Upper lobe of right lung (tissue), 1 donor: ENCODE measurements at regions not wholly inside any gene's neighbourhood (a gene's known extent, or its start where the extent isn't known, plus 50 kb on each side); places are given as distances from the start of the nearest gene placed in this dataset.
"Not testable (repeated sequence)": the region's sequence is repeated elsewhere in the genome, so short reads cannot be mapped to it uniquely, and the experiment has no call there.

Experiments
- ATAC-seq: fragments of 200-7000 bp; cut with Tn5 transposase; one replicate; pipeline ENCODE4 v1.9.1; 2020; ENCODE audit warnings: mild to moderate bottlenecking, moderate library complexity
- DNase-seq: peaks from one replicate; pipeline ENCODE4 v3.0.0-alpha.2; 2020
- H3K27ac ChIP-seq: fragments of 200-600 bp; one replicate; pipeline ENCODE4 v1.8.0; 2022
- H3K27me3 ChIP-seq: fragments of 200-600 bp; one replicate; pipeline ENCODE4 v1.8.0; 2022; ENCODE audit warnings: mild to moderate bottlenecking
- H3K36me3 ChIP-seq: fragments of 200-600 bp; one replicate; pipeline ENCODE4 v1.8.0; 2022
- H3K4me1 ChIP-seq: fragments of 200-600 bp; one replicate; pipeline ENCODE4 v1.8.0; 2022
- H3K4me3 ChIP-seq: fragments of 200-600 bp; one replicate; pipeline ENCODE4 v1.8.0; 2022; ENCODE audit warnings: mild to moderate bottlenecking
- H3K9me3 ChIP-seq: fragments of 200-600 bp; one replicate; pipeline ENCODE4 v1.8.0; 2022
- CTCF ChIP-seq: fragments of 200-600 bp; IDR thresholded peaks from one replicate; pipeline ENCODE4 v1.8.0; 2022; ENCODE audit warnings: antibody characterized with exemption
- intact Hi-C: fragments of 100-400 bp; cut with DNase I; formaldehyde crosslinking; loops from one replicate; pipeline ENCODE4 v1.11.0; 2022
- donor health status: DM: no; HTN: yes; CAD: no; lungs with severe emphysema.

GRCh38 chr11:50181334-50181733, 148.7 kb downstream of the OR4C45 start:
- Histone ChIP-seq H3K36me3 (no peaks in the 10 kb centered on the region), H3K9me3 (no peaks in the 10 kb centered on the region), H3K27me3 (no peaks in the 10 kb centered on the region), H3K4me1 (no peaks in the 10 kb centered on the region), H3K27ac (no peak overlapping the region), H3K4me3 (no peak overlapping the region)
- intact Hi-C loops: no loop called here
- no peak for TF ChIP-seq CTCF
- no peak for ATAC-seq
- no peak for DNase-seq

GRCh38 chr11:50182486-50182885, 149.8 kb downstream of the OR4C45 start:
- Histone ChIP-seq H3K4me1 (no peaks in the 10 kb centered on the region), H3K27ac (no peak overlapping the region), H3K4me3 (no peak overlapping the region), H3K36me3 (no peaks in the 10 kb centered on the region), H3K27me3 (no peaks in the 10 kb centered on the region), H3K9me3 (no peaks in the 10 kb centered on the region)
- no peak for TF ChIP-seq CTCF
- intact Hi-C loops: no loop called here
- DNase-seq (no peak), ATAC-seq (no peak)

GRCh38 chr11:50183170-50183569, 150.5 kb downstream of the OR4C45 start:
- H3K9me3 ChIP-seq, ATAC-seq, intact Hi-C loops, H3K4me1 ChIP-seq, H3K27ac ChIP-seq, H3K4me3 ChIP-seq, DNase-seq, H3K36me3 ChIP-seq, H3K27me3 ChIP-seq: not testable (repeated sequence)

- Histone ChIP-seq H3K4me3 (no peak overlapping the region), H3K9me3 (no peaks in the 10 kb centered on the region), H3K36me3 (no peaks in the 10 kb centered on the region), H3K27me3 (no peaks in the 10 kb centered on the region), H3K27ac (no peak overlapping the region), H3K4me1 (no peaks in the 10 kb centered on the region)
- no peak for DNase-seq
- intact Hi-C loops: no loop called here
- ATAC-seq: no peak
- TF ChIP-seq CTCF: no peak
Observed at GRCh38 chr11:50186146-50186545, 153.5 kb downstream of the OR4C45 start.

- Histone ChIP-seq H3K4me3 (no peak overlapping the region), H3K4me1 (no peaks in the 10 kb centered on the region), H3K36me3 (no peaks in the 10 kb centered on the region), H3K9me3 (no peaks in the 10 kb centered on the region), H3K27ac (no peak overlapping the region), H3K27me3 (no peaks in the 10 kb centered on the region)
- TF ChIP-seq CTCF: no peak
- DNase-seq (no peak), ATAC-seq (no peak)
- intact Hi-C loops: no loop called here
Observed at GRCh38 chr11:50187220-50187619, 154.5 kb downstream of the OR4C45 start.

GRCh38 chr11:50188040-50188439, 155.4 kb downstream of the OR4C45 start:
- no peak overlapping the region for H3K27ac ChIP-seq
- no peak overlapping the region for H3K4me3 ChIP-seq
- no peaks in the 10 kb centered on the region for H3K9me3 ChIP-seq
- H3K36me3 ChIP-seq: no peaks in the 10 kb centered on the region
- no peak for ATAC-seq
- DNase-seq: no peak
- no peaks in the 10 kb centered on the region for H3K4me1 ChIP-seq
- H3K27me3 ChIP-seq: no peaks in the 10 kb centered on the region
- intact Hi-C loops: no loop called here
- no peak for TF ChIP-seq CTCF
